ENCODE measurements at regions not wholly inside any gene's neighbourhood (a gene's known extent, or its start where the extent isn't known, plus 50 kb on each side); places are given as distances from the start of the nearest gene placed in this dataset.

DNA sequence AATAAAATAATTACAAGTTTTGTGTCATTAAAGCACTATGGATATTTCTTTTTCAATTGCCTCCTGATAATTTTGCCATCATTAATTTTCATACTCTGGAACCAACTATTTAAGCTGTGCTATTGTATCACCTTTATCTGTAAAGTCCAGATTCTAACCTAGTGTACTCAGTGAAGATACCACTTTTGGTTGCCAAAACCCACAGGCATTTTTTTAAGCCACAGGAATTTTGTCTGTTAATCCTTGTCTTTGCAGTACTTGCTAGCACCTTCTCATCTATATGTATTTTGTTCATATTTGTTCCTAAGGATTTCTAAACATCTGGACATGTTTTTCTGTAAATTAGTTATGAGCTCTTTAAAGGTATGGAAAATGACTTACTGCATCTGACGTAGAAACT is 481.4 kb upstream of the DAB2 start:
- TF ChIP-seq, protein P1, sequence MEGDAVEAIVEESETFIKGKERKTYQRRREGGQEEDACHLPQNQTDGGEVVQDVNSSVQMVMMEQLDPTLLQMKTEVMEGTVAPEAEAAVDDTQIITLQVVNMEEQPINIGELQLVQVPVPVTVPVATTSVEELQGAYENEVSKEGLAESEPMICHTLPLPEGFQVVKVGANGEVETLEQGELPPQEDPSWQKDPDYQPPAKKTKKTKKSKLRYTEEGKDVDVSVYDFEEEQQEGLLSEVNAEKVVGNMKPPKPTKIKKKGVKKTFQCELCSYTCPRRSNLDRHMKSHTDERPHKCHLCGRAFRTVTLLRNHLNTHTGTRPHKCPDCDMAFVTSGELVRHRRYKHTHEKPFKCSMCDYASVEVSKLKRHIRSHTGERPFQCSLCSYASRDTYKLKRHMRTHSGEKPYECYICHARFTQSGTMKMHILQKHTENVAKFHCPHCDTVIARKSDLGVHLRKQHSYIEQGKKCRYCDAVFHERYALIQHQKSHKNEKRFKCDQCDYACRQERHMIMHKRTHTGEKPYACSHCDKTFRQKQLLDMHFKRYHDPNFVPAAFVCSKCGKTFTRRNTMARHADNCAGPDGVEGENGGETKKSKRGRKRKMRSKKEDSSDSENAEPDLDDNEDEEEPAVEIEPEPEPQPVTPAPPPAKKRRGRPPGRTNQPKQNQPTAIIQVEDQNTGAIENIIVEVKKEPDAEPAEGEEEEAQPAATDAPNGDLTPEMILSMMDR (conservative IDR thresholded peaks at IDR 0.05; ENCODE audit: low read depth, low read length) = no peak
- no peak overlapping the region for H3K4me3 ChIP-seq (ENCODE audit: low read length)
- DNase-seq (ENCODE audit: low read depth) = no peak

DNA sequence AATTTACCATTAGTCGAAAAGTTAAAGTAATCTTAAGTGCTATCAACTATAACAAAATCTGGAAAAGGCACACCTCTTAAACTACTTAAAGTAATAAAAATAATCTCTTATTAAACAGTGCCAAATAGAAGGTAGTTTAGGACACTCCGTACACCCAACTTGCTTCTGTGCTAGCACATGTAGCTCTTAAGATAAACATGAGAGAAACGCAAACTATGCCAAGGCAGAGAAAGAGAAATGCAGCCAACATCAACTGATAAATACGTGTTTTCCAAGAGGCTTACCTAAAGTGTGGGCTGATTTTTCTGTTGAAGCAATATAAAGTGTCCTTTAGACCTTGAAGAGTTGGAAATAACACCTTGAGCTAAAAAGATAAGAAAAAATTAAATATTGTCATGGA is 480.6 kb upstream of the DAB2 start:
- DNase-seq (ENCODE audit: low read depth) = no peak
- TF ChIP-seq, protein P1 (conservative IDR thresholded peaks at IDR 0.05; ENCODE audit: low read depth, low read length) = no peak
- H3K4me3 ChIP-seq (ENCODE audit: low read length) = no peak overlapping the region

DNA sequence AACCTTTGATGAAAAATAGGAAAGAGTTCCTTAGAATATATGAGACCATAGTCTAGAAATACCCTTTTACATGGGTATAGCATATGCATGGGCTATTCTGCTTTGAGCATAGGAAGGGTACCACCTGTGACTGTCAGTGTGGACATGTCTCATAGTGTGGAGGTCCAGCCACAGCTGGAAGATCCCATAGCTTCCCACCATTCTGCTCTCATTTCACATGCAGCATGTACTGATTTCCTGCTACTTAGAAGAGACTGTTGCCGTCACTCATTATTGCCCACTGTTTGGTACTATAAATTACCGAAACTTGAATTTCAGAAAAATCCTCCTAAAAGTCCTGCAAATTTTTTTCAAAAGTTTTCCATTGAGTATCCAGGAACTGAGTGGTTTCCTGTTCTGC is 477.8 kb upstream of the DAB2 start:
- DNase-seq (ENCODE audit: low read depth) = no peak
- H3K4me3 ChIP-seq (ENCODE audit: low read length) = no peak overlapping the region
- TF ChIP-seq, protein P1 (conservative IDR thresholded peaks at IDR 0.05; ENCODE audit: low read depth, low read length) = no peak

DNA sequence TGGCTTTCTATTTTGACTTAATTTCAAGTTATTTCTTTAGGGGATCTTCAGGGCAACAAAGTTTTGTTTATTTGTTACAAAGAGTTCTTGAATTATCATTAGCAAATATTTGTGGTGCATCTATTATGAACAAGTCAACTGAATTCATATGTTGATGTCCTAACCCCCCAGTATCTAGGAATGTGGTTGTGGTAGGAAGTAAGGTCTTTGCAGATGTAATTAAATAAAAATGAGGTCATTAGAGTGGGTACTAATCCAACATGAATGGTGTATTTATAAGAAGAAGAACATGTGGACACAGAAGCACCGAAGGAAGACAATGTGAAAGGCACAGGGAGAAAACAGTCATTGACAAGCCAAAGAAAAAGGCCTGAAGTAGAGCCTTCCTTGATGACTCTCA is 474.0 kb upstream of the DAB2 start:
- no peak for DNase-seq (ENCODE audit: low read depth)
- TF ChIP-seq, protein P1 (conservative IDR thresholded peaks at IDR 0.05; ENCODE audit: low read depth, low read length) = no peak
- H3K4me3 ChIP-seq (ENCODE audit: low read length) = no peak overlapping the region

DNA sequence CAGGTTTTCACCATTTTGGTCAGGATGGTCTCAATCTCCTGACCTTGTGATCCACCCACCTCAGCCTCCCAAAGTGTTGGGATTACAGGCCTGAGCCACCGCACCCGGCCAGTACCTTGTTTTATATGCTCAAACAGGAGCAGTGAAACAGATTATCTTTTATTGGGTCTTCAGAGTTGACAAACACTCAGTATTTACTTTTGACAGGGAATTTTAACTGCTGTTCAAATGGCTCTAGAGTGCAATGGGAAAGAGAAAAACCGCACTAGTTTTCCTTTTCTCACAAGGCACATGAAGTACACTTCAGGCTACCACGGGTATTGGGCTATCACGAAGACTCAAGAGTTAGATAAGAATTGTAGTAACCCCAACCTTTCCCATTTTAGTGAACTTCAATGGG is 471.9 kb upstream of the DAB2 start:
- TF ChIP-seq, protein P1 (conservative IDR thresholded peaks at IDR 0.05; ENCODE audit: low read depth, low read length) = no peak
- DNase-seq (ENCODE audit: low read depth) = no peak
- H3K4me3 ChIP-seq (ENCODE audit: low read length) = no peak overlapping the region

DNA sequence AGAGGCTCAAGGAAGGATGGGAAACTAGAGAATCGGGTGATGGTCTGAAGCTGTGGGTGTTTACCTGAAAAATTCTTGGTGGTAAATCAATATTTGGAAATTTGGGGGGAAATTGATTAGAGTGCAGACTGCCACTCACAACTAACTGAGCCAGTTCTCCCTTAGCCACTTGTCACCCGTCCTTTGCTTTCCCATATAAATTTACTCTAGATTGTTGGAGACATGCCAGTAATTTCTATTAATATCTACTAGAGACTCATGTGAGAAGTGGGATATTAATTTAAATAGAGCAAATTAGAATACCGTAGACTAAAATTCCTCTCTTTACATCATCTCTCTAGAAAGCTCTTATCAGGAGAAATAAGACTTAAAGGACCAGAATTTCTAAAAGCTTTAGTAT is 471.3 kb upstream of the DAB2 start:
- no peak overlapping the region for H3K4me3 ChIP-seq (ENCODE audit: low read length)

DNA sequence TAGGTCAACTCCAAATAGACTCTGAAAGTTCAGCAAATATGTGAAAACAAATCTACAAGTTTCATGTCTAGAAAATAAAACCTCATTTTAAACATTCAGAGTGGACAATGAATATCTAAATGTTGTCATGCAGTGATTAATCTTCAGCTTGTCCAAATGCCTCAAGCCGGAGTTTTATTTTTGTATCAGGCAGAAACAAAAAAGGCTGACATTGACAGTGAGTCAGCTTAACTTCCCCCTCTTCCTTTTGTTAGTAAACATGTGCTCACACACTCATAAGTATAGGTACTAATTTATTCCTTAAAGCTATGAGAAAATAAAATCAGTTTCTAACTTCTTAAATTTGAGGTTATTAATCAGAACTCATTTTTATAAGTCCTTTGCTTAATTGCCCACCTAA is 467.9 kb upstream of the DAB2 start:
- no peak overlapping the region for H3K4me3 ChIP-seq (ENCODE audit: low read length)
- no peak for DNase-seq (ENCODE audit: low read depth)
- TF ChIP-seq, protein P1 (conservative IDR thresholded peaks at IDR 0.05; ENCODE audit: low read depth, low read length) = no peak

More for the DNA sequence above, 471.3 kb upstream of the DAB2 start:
- DNase-seq (ENCODE audit: low read depth) = no peak
- TF ChIP-seq, protein P1 (conservative IDR thresholded peaks at IDR 0.05; ENCODE audit: low read depth, low read length) = no peak

All from retinal pigment epithelial cell (primary cell).